ENCODE measurements at regions not wholly inside any gene's neighbourhood (a gene's known extent, or its start where the extent isn't known, plus 50 kb on each side); places are given as distances from the start of the nearest gene placed in this dataset.

- no peak for DNase-seq (ENCODE audit: low spot score)
- TF ChIP-seq, protein P1, sequence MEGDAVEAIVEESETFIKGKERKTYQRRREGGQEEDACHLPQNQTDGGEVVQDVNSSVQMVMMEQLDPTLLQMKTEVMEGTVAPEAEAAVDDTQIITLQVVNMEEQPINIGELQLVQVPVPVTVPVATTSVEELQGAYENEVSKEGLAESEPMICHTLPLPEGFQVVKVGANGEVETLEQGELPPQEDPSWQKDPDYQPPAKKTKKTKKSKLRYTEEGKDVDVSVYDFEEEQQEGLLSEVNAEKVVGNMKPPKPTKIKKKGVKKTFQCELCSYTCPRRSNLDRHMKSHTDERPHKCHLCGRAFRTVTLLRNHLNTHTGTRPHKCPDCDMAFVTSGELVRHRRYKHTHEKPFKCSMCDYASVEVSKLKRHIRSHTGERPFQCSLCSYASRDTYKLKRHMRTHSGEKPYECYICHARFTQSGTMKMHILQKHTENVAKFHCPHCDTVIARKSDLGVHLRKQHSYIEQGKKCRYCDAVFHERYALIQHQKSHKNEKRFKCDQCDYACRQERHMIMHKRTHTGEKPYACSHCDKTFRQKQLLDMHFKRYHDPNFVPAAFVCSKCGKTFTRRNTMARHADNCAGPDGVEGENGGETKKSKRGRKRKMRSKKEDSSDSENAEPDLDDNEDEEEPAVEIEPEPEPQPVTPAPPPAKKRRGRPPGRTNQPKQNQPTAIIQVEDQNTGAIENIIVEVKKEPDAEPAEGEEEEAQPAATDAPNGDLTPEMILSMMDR (IDR thresholded peaks at IDR 0.05; ENCODE audit: extremely low read depth, insufficient read depth, missing control alignments) = no peak
- in situ Hi-C loops (cut with MboI; ENCODE audit: low pct_unique_long_range_greater_than_20kb, low sequenced_read_pairs, unreplicated experiment) = no loop called here
Observed at GRCh38 chr10:104582602-104582951, 58.5 kb upstream of the SORCS3 start.

GRCh38 chr10:104582966-104583365, 58.1 kb upstream of the SORCS3 start:
- in situ Hi-C loops (cut with MboI; ENCODE audit: low pct_unique_long_range_greater_than_20kb, low sequenced_read_pairs, unreplicated experiment) = no loop called here
- no peak for DNase-seq (ENCODE audit: low spot score)

GRCh38 chr10:104584541-104584940, 56.5 kb upstream of the SORCS3 start:
- TF ChIP-seq, protein P1 (IDR thresholded peaks at IDR 0.05; ENCODE audit: extremely low read depth, insufficient read depth, missing control alignments) = no peak
- in situ Hi-C loops (cut with MboI; ENCODE audit: low pct_unique_long_range_greater_than_20kb, low sequenced_read_pairs, unreplicated experiment) = no loop called here
- DNase-seq (ENCODE audit: low spot score) = no peak

More at GRCh38 chr10:104582966-104583365, 58.1 kb upstream of the SORCS3 start:
- TF ChIP-seq, protein P1 (IDR thresholded peaks at IDR 0.05; ENCODE audit: extremely low read depth, insufficient read depth, missing control alignments) = no peak

- TF ChIP-seq, protein P1 (IDR thresholded peaks at IDR 0.05; ENCODE audit: extremely low read depth, insufficient read depth, missing control alignments) = no peak
- DNase-seq (ENCODE audit: low spot score) = no peak
- in situ Hi-C loops (cut with MboI; ENCODE audit: low pct_unique_long_range_greater_than_20kb, low sequenced_read_pairs, unreplicated experiment) = no loop called here
Observed at GRCh38 chr10:104587751-104588150, 53.3 kb upstream of the SORCS3 start.

GRCh38 chr10:104589431-104589830, 51.7 kb upstream of the SORCS3 start:
- TF ChIP-seq, protein P1 (IDR thresholded peaks at IDR 0.05; ENCODE audit: extremely low read depth, insufficient read depth, missing control alignments) = no peak
- DNase-seq (ENCODE audit: low spot score) = no peak
- in situ Hi-C loops (cut with MboI; ENCODE audit: low pct_unique_long_range_greater_than_20kb, low sequenced_read_pairs, unreplicated experiment) = no loop called here

- TF ChIP-seq, protein P1 (IDR thresholded peaks at IDR 0.05; ENCODE audit: extremely low read depth, insufficient read depth, missing control alignments) = no peak
- no peak for DNase-seq (ENCODE audit: low spot score)
- in situ Hi-C loops (cut with MboI; ENCODE audit: low pct_unique_long_range_greater_than_20kb, low sequenced_read_pairs, unreplicated experiment) = no loop called here
Observed at GRCh38 chr10:104589871-104590270, 51.2 kb upstream of the SORCS3 start.

All from GM13977 (cell line).